ENCODE measurements at regions not wholly inside any gene's neighbourhood (a gene's known extent, or its start where the extent isn't known, plus 50 kb on each side); places are given as distances from the start of the nearest gene placed in this dataset.

DNA sequence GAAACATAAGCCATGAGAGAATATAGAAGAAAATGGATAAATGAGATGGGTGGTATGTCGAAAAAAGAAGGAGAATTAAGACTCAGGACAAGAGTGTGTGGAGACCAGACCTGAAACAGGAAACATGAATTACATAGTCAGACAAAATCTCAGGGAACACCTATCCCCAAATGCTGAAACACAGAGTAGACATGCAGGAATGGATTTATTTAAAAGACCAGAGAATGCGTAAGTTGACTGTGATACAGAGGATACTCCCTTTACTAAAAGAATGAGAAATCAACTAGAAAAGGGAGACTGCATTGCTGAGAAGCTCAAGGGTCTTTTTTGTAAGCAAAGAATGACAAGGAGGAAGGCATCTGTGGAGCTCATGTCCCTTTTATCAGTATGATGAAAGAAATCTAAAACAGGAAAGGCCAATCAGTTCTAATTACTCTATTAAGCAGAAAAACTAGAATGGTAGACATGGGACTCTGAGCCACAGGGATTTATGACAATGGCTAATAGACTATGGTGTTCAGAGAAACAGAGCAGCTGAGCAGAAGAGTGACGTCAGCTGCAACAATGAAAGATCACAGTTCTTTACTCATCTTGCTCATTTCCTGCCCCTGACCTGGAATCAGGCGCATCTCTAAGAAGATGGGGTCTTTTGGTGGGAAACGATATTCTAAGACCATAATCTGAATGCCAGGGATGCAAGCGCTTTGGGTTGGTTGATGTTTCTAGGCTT, 138.9 kb upstream of the DHRS4 start:
- Mint-ChIP-seq H3K36me3 (ENCODE audit: low read depth) (no peaks in the 10 kb centered on the region), H3K4me1 (ENCODE audit: low read depth) (no peaks in the 10 kb centered on the region), H3K9me3 (ENCODE audit: insufficient read depth) (no peaks in the 10 kb centered on the region), H3K27me3 (ENCODE audit: low read depth) (peaks cover 3% of the 10 kb centered on the region), H3K27ac (no peak overlapping the region), H3K4me3 (no peak overlapping the region)
- POLR2A ChIA-PET, result no interaction called here
- DNase-seq (no peak), ATAC-seq (no peak)
- CTCF ChIA-PET, result no interaction called here

GRCh38 chr14:23816371-23816770, 137.2 kb upstream of the DHRS4 start:
- H3K27me3 Mint-ChIP-seq (ENCODE audit: low read depth), result peaks cover 3% of the 10 kb centered on the region
- ChIA-PET CTCF (no interaction called here), POLR2A (no interaction called here)
- no peak overlapping the region for H3K4me3 Mint-ChIP-seq
- ATAC-seq, result no peak
- H3K4me1 Mint-ChIP-seq (ENCODE audit: low read depth), result no peaks in the 10 kb centered on the region
- no peak overlapping the region for H3K27ac Mint-ChIP-seq
- H3K36me3 Mint-ChIP-seq (ENCODE audit: low read depth), result no peaks in the 10 kb centered on the region
- DNase-seq, result no peak
- no peaks in the 10 kb centered on the region for H3K9me3 Mint-ChIP-seq (ENCODE audit: insufficient read depth)

DNA sequence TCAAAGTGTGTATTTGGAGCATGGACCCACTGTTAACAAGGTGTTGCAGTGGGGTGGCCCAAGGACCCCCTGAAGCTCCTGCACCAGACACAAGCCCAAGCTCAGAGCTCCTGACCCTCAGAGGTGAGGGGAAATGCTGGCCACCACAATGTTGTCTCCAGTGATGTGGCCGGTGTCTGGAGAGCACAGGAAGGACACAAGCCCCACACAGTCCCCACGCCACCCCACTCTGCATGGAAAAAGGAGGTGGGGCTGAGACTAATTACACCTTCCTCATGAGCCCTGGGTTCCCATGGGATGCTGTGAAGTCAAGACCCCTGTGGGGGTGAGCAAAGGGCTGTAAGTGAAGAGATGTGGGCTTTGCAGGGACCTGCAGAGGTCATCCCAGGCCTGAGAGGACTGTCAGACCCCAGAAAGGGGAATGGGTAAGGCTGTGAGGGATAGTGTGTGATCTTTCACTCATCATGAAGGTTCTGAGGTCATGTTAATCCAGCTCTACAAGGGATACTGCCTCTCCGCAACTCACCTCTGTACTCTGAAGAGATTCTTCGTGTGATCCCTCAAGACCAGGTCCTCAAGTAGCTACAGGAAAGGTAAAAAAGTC, 136.3 kb upstream of the DHRS4 start:
- H3K4me1 Mint-ChIP-seq (ENCODE audit: low read depth), result no peaks in the 10 kb centered on the region
- H3K27me3 Mint-ChIP-seq (ENCODE audit: low read depth), result peaks cover 9% of the 10 kb centered on the region
- H3K9me3 Mint-ChIP-seq (ENCODE audit: insufficient read depth), result no peaks in the 10 kb centered on the region
- ATAC-seq (no peak), DNase-seq (no peak)
- CTCF ChIA-PET, result interaction anchor here (1.2 kb wide), 1 partner anchor 93 kb away, joined by 3 read pairs; no protein-coding TSS in a partner anchor
- H3K27ac Mint-ChIP-seq, result no peak overlapping the region
- no peak overlapping the region for H3K4me3 Mint-ChIP-seq
- POLR2A ChIA-PET, result no interaction called here
- no peaks in the 10 kb centered on the region for H3K36me3 Mint-ChIP-seq (ENCODE audit: low read depth)

DNA sequence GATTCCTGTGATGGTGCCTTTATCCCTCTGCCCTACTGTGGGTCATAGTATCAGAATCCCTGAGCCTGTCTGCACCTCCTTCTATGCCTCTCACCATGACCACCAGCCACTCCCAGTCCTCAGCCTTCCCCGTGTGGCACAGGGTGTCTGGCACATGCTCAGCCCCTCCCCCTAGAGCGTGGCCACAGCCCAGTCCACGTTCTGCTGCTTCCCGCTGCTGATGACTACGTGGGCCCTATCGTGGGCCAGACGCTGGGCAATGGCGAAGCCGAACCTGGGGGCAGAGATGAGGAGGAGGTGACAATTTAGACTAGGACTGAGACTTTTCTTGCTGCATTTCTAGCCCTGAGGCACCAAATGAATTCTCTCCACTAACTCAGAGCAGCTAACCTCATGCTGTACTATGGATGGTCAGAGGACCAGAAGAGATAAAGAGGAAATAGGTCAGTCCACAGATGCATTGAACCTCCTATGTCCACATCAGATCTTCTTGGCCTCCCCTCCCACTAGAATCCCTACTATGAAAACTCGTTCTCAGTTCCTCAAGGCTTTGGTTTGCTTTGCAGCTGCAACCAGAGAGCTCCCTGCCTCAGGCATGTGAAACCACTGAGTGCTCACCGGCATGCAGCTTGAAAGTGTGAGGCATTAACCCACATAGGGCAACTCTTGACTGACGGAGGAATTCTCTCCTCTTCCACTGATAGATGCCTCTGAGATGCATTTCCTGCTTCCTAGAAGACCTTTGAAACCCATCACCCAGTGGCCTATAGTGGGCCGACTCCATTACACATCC, 126.3 kb upstream of the DHRS4 start:
- H3K4me3 Mint-ChIP-seq, result no peak overlapping the region
- H3K4me1 Mint-ChIP-seq (ENCODE audit: low read depth), result peaks cover 3% of the 10 kb centered on the region
- peaks cover 5% of the 10 kb centered on the region for H3K27me3 Mint-ChIP-seq (ENCODE audit: low read depth)
- no peaks in the 10 kb centered on the region for H3K36me3 Mint-ChIP-seq (ENCODE audit: low read depth)
- H3K9me3 Mint-ChIP-seq (ENCODE audit: insufficient read depth), result no peaks in the 10 kb centered on the region
- no peak for ATAC-seq
- ChIA-PET POLR2A (no interaction called here), CTCF (no interaction called here)
- no peak for DNase-seq
- no peak overlapping the region for H3K27ac Mint-ChIP-seq

- Mint-ChIP-seq H3K4me1 (ENCODE audit: low read depth) (peaks cover 4% of the 10 kb centered on the region), H3K27ac (no peak overlapping the region), H3K36me3 (ENCODE audit: low read depth) (no peaks in the 10 kb centered on the region), H3K9me3 (ENCODE audit: insufficient read depth) (no peaks in the 10 kb centered on the region), H3K27me3 (ENCODE audit: low read depth) (peaks cover 2% of the 10 kb centered on the region), H3K4me3 (no peak overlapping the region)
- DNase-seq (no peak), ATAC-seq (no peak)
- CTCF ChIA-PET, result no interaction called here
- POLR2A ChIA-PET, result no interaction called here
Observed at GRCh38 chr14:23828001-23828400, 125.6 kb upstream of the DHRS4 start.

DNA sequence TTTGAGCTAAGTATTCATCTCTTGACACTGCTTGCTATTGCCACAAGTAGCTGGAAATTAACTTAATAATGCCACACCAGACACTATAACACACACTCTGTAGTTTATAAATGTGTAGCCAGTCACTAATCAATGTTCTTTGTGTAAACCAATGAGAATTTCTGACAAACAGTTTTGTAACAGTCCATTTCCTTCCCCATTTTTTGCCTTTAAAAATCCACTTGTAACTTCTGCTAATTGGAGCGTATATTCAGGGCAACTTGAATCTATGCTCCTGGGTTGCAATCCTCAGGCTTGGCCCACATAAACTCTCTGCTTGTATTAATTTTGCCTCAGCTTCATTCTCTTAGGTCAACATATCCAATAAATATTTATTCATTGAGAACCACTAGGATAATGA, 125.0 kb upstream of the DHRS4 start:
- Mint-ChIP-seq H3K27ac (no peak overlapping the region), H3K9me3 (ENCODE audit: insufficient read depth) (no peaks in the 10 kb centered on the region), H3K4me3 (no peak overlapping the region), H3K27me3 (ENCODE audit: low read depth) (no peaks in the 10 kb centered on the region), H3K36me3 (ENCODE audit: low read depth) (no peaks in the 10 kb centered on the region), H3K4me1 (ENCODE audit: low read depth) (peaks cover 4% of the 10 kb centered on the region)
- ATAC-seq, result no peak
- ChIA-PET CTCF (no interaction called here), POLR2A (no interaction called here)
- DNase-seq, result no peak

DNA sequence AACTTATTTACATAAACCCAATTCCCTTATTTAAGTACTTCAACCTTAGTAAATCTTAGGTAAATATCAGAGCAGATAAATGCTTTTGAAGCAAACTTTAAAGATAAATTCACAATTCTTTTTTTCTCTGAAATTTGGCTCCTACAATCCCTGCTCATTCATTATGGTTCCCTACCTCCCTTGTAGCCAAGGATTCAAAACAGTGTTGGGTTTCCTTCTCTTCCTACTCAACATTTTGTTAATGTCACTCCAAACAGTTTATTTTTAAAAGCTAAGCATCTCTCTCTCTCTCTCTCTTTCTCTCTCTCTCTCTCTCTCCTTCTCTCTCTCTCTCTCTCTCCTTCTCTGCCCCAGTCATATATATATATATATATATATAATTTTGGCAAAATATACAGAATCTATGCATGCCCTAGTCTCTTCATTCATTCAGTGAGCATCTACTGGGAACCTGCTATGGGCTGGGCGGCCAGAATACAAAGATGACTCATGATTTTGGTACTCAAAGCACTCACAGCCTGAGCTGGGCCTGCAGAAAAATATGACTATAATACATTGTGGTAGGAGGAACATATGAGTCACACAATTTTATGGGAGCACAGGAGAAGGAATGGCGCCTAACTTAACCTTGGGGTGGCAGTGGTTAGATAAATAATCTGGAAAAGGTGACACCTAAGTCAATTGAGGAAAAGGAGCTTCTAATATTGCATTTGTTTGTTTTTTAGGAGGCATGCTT, 123.7 kb upstream of the DHRS4 start:
- no peak for ATAC-seq
- Mint-ChIP-seq H3K4me3 (no peak overlapping the region), H3K27me3 (ENCODE audit: low read depth) (no peaks in the 10 kb centered on the region), H3K9me3 (ENCODE audit: insufficient read depth) (no peaks in the 10 kb centered on the region), H3K36me3 (ENCODE audit: low read depth) (no peaks in the 10 kb centered on the region), H3K27ac (no peak overlapping the region), H3K4me1 (ENCODE audit: low read depth) (peaks cover 4% of the 10 kb centered on the region)
- DNase-seq, result no peak
- ChIA-PET CTCF (interaction anchor here (1.6 kb wide), 1 partner anchor 198 kb away, joined by 4 read pairs; no protein-coding TSS in a partner anchor), POLR2A (no interaction called here)

DNA sequence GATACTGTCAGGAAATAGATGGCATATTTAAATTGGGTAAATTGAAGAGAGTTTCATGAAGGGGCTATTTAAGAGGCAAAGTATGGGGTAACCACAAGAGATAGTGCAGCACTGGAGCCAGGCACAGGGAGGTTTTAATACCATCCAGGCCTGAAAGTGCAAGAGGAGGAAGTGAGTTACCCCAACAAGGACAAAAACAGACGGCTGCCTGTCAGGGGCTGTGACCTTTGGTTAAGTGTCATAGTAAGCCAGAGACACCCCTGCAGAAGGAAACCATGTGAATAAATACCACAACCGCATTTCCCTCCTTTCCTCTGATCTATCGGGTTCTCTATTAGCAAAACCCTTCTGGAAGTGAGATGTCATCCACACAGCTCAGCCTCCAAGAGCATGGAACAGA, 122.0 kb upstream of the DHRS4 start:
- Mint-ChIP-seq H3K9me3 (ENCODE audit: insufficient read depth) (no peaks in the 10 kb centered on the region), H3K4me1 (ENCODE audit: low read depth) (peaks cover 4% of the 10 kb centered on the region), H3K27ac (no peak overlapping the region), H3K4me3 (no peak overlapping the region), H3K36me3 (ENCODE audit: low read depth) (no peaks in the 10 kb centered on the region), H3K27me3 (ENCODE audit: low read depth) (no peaks in the 10 kb centered on the region)
- ATAC-seq (peak; percentile 65), DNase-seq (peak; percentile 46)
- CTCF ChIA-PET, result no interaction called here
- POLR2A ChIA-PET, result no interaction called here

- Mint-ChIP-seq H3K4me1 (ENCODE audit: low read depth) (no peaks in the 10 kb centered on the region), H3K27ac (no peak overlapping the region), H3K27me3 (ENCODE audit: low read depth) (peaks cover 7% of the 10 kb centered on the region), H3K4me3 (no peak overlapping the region), H3K36me3 (ENCODE audit: low read depth) (no peaks in the 10 kb centered on the region), H3K9me3 (ENCODE audit: insufficient read depth) (no peaks in the 10 kb centered on the region)
- no peak for ATAC-seq
- ChIA-PET POLR2A (no interaction called here), CTCF (interaction anchor here (2.2 kb wide), 1 partner anchor 230 kb away, joined by 7 read pairs; no protein-coding TSS in a partner anchor)
- no peak for DNase-seq
Observed at GRCh38 chr14:23861666-23862065, 91.9 kb upstream of the DHRS4 start.

- ChIA-PET POLR2A (no interaction called here), CTCF (no interaction called here)
- Mint-ChIP-seq H3K27me3 (ENCODE audit: low read depth) (peaks cover 7% of the 10 kb centered on the region), H3K9me3 (ENCODE audit: insufficient read depth) (no peaks in the 10 kb centered on the region), H3K36me3 (ENCODE audit: low read depth) (no peaks in the 10 kb centered on the region), H3K27ac (no peak overlapping the region), H3K4me3 (no peak overlapping the region), H3K4me1 (ENCODE audit: low read depth) (no peaks in the 10 kb centered on the region)
- DNase-seq (no peak), ATAC-seq (no peak)
Observed at GRCh38 chr14:23862513-23862912, 91.1 kb upstream of the DHRS4 start.

DNA sequence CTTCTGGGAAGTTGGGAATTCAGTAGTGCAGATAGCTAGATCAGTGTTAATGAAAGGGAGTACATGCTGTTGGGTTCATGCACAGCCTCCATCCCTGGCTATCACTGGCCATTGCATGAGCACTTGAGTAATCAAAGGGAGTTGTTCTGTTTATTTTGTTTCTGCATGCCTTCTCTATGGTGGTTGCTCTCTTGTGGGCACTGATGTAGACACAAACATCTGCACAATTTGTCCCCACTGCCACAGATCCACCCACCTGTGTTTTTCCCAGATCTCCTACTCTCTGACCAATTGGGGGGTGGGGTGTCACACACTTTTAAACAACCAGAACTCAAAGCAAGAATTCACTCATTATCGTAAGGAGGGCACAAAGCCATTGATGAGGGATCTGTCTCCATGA, 89.7 kb upstream of the DHRS4 start:
- ATAC-seq, result no peak
- CTCF ChIA-PET, result no interaction called here

DNA sequence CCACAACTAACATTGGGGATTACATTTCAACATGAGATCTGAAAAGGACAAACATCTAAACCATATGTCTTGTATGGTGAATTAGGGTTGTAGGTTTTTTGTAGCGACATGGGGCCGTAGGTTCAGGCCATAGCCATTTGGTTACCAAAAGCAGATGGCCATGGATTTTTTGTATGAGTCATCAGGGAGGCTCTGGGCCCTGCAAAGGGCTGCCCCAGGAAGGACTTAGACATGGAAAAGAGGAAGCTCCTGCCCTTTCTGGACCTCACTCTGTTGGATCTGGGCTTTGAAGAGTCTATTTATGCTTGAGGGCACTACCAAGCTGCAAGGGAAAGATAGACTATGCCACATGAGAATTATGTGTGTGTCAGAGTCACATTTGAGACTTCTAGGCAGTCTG, 89.3 kb upstream of the DHRS4 start:
- Mint-ChIP-seq H3K4me1 (ENCODE audit: low read depth) (no peaks in the 10 kb centered on the region), H3K27me3 (ENCODE audit: low read depth) (peaks cover 6% of the 10 kb centered on the region), H3K4me3 (no peak overlapping the region), H3K27ac (no peak overlapping the region), H3K36me3 (ENCODE audit: low read depth) (no peaks in the 10 kb centered on the region), H3K9me3 (ENCODE audit: insufficient read depth) (no peaks in the 10 kb centered on the region)
- no peak for ATAC-seq
- ChIA-PET CTCF (no interaction called here), POLR2A (no interaction called here)
- DNase-seq, result no peak

More for the DNA sequence above, 89.7 kb upstream of the DHRS4 start:
- no peak for DNase-seq
- no peaks in the 10 kb centered on the region for H3K4me1 Mint-ChIP-seq (ENCODE audit: low read depth)
- H3K36me3 Mint-ChIP-seq (ENCODE audit: low read depth), result no peaks in the 10 kb centered on the region
- peaks cover 6% of the 10 kb centered on the region for H3K27me3 Mint-ChIP-seq (ENCODE audit: low read depth)
- H3K4me3 Mint-ChIP-seq, result no peak overlapping the region
- POLR2A ChIA-PET, result no interaction called here
- no peak overlapping the region for H3K27ac Mint-ChIP-seq
- H3K9me3 Mint-ChIP-seq (ENCODE audit: insufficient read depth), result no peaks in the 10 kb centered on the region

Measured in activated CD8-positive, alpha-beta T cell treated with anti-CD3 and anti-CD28 coated beads, Interleukin-2, amount 10 ng/mL, durations not matched to agents 7 days and 5 days (primary cell).